GM18507 (cell line): ENCODE measurements at regions not wholly inside any gene's neighbourhood (a gene's known extent, or its start where the extent isn't known, plus 50 kb on each side); places are given as distances from the start of the nearest gene placed in this dataset.
"Not testable (repeated sequence)": the region's sequence is repeated elsewhere in the genome, so short reads cannot be mapped to it uniquely, and the experiment has no call there.

ENCODE experiments used
- DNase-seq: peaks from one replicate; pipeline ENCODE4 v3.0.0; 2011; ENCODE audit warnings: low read depth; ENCODE audit not compliant: insufficient read length; ENCODE audit errors: extremely low spot score
- FAIRE-seq: peaks from 2 replicates; lab custom pipeline; 2011; peaks lifted over from hg19 to GRCh38; lab: Jason Lieb, UNC

DNA sequence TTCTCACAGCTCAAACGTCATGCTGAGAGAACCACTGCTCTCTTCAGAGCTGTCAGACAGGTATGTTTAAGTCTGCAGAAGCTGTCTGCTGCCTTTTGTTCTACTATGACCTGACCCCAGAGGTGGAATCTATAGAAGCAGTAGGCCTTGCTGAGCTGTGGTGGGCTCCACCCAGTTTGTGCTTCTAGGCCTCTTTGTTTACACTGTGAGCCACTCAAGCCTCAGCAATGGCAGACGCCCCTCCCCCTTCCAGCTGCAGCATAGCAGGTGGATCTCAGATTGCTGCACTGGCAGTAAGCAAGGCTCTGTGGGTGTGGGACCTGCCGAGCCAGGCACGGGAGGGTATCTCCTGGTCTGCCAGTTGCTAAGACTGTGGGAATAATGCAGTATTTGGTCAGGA, 350.5 kb upstream of the EMCN start:
- FAIRE-seq, DNase-seq: not testable (repeated sequence)

DNA sequence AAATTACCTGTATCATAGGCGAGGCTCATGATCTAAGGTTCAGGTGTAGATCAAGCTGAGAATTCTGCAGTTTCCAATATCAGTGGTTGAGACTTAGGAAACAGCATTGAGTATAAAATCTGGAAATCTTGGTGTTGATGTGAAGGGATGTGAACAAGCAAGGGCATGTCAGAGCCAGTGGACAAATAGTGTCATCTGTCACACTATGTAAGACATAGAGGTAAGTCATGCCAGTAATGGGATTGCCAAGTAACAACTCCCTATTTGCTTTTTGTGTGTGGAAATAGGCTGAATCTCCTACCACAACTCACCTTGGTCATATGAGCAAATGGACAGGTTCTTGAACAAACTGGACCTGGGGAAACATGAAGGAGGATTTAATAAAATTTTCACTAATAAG, 334.5 kb upstream of the EMCN start:
- DNase-seq (no peak), FAIRE-seq (no peak)

DNA sequence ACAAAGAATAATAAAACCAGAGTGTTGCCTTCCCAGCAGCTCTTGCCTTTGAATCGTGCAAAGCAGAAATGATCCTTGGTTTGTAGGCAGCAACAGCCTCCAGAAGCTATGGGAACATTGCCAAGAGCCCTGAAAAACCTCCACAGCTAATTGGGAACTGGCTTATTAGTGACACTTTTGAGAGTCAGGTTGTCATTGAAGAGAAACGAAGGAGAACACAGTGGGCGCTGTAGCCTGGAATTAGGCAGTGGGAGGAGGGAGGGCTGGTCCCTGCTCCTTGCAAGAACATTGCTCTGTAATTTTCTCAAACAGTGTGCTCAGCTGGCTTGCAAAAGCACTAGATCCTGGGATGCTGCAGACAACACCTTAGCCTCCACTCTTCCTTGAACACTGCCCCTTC, 331.5 kb upstream of the EMCN start:
- no peak for DNase-seq
- FAIRE-seq, result no peak

DNA sequence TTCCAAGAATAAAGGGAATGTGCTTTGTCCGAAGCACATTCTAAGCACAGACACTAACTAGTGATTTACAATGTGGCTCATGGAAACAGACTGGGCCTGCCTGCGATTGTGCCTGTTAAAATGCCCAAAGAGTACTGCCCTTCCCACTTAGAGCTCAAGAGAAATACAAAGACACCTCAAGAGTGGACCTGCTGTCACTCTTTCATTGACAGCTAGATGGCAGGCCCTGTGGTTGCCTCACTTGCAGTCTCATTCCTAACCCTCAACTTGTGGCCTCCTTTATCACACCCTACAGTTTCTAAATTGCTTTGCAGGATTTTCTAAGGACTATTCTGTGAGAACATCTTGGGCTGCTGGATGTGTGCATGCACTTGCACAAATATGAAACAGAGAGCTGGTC, 331.0 kb upstream of the EMCN start:
- no peak for DNase-seq
- FAIRE-seq, result peak; percentile 24

DNA sequence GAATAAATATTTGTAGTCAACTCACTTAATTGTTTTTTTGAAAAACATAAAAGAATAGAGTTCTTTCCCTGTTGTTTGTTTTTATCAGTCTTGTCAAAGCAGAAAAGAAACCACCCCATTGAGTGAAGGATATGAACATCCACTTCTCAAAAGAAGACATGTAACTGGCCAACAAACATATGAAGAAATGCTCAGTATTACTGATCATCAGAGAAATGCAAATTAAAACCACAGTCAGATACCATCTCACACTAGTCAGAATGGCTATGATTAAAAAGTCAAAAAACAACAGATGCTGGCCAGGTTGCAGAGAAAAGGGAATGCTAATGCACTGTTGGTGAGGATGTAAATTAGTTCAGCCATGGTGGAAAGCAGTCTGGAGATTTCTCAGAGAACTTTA, 326.1 kb upstream of the EMCN start:
- FAIRE-seq (no peak), DNase-seq (no peak)

DNA sequence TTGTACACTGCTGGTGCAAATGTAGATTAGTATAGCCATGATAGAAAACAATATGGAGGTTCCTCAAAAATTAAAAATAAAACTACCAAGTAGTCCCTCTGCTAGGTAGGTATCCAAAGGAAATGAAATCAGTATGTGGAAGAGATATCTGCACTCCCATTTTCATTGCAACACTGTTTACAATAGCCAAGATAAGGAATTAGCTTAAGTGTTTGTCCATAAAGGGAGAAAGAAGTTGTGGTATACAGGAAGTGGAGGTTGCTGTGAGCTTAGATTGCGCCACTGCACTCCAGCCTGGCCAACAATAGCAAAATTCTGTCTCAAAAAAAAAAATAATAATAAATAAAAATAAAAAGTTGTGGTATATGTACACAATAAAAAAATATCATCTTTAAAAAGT, 325.0 kb upstream of the EMCN start:
- DNase-seq, result no peak
- FAIRE-seq, result no peak

DNA sequence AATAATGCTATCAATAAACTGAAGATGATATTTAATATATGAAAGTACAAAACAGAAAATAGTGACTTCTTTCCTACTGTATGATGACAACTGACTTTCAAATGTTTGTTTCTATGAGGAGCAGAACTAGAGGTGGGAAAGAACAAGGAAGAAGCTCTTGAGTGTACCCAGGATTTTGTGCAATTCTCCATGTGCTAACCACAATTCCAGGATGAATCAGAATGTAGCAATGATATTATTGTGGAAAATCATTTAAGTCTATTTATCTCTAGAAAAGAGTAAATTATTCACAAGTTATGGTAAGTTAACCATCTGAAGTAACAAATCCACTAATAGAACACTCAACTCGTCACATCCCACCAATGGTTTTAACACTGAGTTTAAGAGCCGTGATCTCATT, 324.1 kb upstream of the EMCN start:
- FAIRE-seq (no peak), DNase-seq (no peak)

DNA sequence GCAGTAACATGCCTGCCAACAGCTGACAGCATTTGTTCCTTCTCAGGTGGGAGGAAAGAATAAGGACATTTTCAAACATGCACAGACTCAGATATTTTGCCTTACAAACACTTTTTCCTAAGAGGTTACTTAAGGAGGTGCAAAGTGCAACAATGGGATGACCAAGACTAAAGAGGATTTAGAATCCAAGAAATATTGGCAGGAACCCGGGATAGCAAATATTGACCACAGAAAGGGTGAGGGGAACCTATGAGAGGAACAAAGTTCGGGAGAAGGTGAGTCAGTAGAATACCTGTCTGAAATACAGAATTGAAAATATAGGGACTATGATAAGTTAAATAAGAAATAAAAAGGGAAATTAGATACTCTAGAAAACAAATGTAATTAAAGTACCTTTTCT, 321.9 kb upstream of the EMCN start:
- FAIRE-seq, result no peak
- DNase-seq, result no peak

DNA sequence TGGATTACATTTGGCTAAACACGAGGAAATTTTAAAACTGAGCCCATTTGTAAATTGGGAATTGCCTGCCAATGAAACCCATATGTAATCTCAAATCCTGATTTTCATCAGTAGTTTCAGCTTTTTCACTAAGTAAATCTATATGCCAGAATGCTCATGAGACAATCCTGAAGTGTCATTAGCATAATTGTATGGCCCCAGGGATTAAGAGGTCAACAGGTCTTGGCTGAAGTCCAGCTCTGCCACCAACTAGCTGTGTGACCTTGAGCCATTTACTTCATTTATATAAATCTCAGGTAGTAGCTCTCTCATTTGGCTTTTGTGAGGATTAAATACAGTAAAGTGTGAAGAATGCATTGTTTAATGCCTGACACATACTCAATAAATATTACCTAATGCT, 320.5 kb upstream of the EMCN start:
- no peak for DNase-seq
- no peak for FAIRE-seq

DNA sequence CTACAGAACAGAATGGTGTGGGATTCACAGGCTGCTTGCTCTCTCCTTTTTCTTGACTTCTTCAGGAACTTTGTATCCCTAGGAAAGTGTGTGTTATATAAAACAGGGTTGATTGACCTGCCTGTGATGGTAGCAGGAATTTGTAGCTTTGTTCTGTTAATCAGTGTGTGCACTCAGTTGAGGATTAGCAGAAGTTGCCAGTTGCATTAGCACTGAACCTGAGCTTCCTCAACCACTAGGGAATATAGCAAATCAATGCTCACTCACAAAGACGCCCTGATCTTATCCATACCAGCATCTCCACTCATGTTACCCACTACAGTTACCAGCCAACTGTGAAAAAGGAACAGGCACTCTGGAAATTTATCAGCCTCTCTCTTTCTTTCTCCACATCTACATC, 319.1 kb upstream of the EMCN start:
- no peak for DNase-seq

DNA sequence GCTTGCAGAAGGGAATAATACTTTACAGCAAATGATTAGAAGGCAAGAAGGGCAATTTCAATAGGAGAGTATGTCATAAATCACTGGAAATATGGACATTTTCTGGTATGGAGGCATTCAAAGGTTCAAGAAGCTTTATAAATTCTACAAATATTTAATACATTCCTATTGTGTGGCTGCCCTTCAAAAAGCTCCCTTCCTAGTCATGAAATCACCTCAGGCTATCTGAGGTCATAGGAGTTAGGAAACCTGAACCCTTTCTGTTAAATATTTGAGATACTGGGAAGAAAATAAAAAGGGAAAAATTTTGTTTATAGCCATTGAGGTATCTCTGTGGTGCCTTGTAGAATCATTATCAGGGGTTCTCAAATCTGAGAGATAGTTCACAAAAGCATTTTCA, 316.8 kb upstream of the EMCN start:
- FAIRE-seq (no peak), DNase-seq (no peak)

More for the DNA sequence above, 319.1 kb upstream of the EMCN start:
- no peak for FAIRE-seq

DNA sequence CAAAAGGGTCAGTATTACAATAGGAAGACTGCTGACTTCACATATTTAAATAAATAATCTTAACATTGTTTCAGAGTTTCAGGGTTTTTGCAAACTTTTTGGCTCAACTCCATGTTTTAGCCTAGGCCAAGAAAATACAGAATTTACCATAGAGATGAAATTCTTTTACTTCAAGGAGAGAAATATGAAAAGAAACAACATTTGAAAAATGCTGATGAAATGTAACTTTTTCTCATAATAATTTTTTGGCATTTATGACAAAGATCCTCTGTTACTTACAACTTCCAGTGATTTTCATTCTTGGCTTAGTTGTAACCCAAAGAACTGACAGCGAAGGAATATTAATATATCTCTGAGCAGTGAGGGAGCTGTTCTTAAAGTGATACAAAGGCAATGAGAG, 316.1 kb upstream of the EMCN start:
- DNase-seq (no peak), FAIRE-seq (no peak)

DNA sequence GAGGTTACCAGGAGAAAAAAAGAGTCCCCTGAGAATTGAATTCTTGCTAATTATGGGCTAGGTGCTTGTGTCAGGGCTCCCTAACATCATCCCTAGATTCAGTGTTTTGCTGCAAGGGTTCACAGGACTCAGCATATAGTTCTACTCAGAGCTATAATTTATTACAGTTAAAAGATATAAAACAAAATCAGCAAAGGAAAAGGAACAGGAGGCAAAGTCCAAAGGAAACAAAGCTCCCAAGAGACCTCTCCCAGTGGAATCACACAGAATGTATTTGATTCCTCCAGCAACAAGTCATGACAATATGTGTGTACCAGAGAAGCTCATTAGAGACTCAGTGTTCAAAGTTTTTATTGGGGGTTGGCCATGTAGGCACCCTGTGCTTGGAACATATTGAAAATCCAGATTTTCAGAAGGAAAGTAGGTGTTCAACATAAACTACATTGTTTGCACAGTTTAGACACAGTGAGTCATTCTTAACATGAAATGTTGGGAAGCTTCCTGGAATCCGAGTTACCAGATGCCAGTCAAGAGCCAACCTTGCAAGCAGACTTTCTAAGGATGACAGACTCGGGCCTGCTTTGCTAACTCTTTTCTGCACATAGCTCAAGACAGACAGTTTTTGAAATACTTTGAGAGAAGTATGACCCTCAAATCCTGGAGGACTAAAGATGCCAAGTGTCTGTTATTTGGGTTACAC, 311.3 kb upstream of the EMCN start:
- no peak for FAIRE-seq
- DNase-seq, result no peak

DNA sequence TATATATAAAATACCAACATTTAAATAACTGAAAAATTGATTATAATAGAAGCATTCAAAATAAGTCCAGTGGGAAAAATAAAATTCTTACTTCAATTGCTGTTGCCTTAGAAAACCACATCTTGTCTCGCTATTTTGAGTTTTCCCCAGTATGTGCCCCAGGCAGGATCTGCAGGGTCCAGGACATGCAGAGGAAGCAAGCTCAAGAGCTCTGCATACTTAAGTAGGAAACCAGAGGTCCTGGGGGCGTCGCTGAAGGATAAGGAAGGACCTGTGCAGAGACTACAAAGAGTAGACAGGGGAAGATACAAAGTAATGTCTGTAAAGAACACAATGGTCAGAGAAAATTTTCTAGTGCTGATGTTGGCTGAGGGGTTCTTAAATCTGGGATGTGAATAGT, 310.5 kb upstream of the EMCN start:
- FAIRE-seq (no peak), DNase-seq (no peak)

DNA sequence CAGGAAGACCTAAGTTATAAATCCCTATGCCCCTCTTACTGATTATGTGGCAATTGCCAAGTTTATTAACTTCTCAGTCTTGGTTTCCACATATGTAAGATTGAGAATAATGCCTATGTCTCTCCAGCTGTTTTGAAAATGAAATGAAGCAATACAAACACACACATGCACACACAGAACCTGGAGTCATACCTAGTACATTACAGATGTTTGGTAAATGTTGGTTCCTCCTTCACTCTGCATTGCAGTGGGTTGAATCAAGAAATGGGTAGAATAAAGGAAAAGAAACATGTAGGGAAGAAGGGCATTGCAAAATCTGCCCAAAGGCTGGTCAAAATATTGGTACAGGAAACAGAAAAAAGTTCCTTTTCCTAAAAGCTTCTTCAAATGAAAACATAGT, 309.9 kb upstream of the EMCN start:
- DNase-seq, result no peak
- no peak for FAIRE-seq

DNA sequence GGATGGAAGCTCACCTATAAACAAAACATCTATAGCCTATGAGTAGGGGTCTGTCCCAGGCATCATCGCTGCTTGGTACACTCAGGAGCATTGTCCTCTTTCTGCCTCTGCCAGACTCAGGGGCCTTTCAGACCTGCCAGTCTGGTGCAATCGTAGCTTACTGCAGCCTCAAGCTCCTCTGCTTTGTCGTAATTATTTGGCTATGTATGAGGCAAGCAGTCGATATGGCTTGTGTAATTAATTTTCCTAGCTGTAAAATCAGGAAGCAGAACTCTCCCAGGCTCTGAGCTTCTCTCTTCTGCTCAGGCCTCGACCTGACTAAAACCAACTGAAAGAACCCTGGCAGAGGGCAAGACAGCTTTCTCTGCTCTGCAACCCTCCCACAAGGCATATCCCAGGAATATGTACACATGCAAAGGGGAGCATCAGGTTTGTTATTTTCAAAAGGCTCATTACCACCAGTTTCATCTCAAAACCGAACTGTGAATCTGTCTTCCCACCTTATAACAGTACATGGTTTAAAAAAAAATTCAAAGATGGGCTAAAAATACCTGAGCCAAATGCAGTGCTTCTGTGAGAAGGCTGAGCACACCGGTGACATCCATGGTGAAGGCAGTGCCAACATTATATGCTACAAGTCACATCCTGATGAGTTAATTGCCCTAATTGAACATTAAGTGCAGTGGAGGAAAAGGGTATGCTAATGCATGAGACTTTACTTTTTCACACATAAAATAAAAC, 309.2 kb upstream of the EMCN start:
- DNase-seq, result no peak
- FAIRE-seq, result no peak

DNA sequence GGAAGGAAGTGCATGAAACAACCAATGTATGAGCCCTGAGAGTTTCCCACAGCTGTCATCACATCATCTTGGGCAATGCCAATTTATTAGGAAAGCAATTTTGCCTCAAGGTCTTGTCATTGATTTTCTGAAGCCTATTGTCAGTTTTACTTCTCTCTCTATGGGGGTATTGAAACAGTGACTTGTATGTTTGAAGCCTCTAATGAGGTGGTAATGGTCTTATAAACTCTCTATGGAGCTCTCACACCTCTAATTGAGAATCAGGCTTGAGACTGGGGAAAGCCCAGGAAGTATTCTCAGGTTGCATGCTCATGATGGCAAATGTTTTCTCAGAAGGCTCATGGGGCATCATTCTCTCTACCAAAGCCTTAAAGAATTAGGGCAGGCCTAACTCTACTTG, 308.2 kb upstream of the EMCN start:
- DNase-seq, result no peak
- FAIRE-seq, result no peak

DNA sequence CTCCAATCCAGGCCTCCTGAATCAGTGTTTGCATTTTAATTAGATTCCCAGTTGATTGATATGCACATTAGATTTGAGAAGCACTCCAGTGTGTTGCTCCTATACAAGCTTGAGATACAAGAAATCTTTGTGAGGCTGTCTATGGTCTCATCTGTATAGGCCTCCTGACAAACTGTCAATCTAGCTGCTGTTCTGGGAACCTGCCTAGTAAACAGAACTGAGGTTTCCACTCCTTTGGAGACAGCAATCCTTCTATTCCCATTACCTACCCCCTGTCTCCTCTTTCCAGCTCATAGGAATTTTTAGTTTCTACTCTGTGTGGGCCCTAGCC, 306.1 kb upstream of the EMCN start:
- no peak for FAIRE-seq
- DNase-seq, result no peak

DNA sequence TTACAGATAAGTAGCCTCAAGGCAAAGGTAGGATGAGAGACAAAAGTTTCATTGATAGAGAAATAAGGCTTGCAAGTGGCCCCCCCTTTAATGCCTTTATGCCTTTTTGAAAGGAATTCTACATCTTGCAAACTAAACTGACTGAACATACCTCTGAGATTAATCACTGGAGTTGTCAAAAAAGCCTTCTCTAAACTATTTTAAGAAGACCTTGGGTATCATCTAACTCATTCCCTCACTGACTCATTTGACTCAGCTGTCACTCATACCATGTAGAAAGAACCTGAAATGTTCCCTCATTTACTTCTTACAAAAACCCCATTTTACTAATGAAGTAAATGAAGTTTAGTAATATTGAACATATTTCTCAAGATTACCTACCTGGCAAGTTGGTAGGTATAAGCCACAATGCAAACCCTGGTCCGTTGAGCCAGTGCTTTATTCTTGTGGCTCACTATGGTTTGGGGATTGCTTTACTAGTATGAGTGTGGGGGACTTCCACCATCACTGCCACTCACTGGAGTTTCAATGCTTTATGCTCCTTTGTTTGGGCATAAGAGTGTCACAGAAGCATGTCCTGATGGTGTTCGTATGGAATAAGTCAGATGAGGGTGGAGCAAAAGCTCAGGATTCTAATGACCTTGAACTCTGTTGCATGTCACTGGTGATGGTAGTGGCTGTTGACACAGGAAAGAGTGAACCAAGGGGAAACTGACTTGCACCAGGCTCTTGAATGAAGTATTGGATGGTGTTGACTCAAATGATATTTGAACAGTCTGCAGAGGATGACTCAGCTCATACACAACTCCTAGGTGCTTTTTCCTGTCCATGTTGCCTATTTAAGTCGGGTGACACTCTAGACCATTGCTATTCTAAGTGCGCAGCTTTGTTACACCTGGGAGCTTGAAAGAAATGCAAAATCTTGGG, 305.5 kb upstream of the EMCN start:
- DNase-seq, result no peak
- FAIRE-seq, result peak; percentile 69

DNA sequence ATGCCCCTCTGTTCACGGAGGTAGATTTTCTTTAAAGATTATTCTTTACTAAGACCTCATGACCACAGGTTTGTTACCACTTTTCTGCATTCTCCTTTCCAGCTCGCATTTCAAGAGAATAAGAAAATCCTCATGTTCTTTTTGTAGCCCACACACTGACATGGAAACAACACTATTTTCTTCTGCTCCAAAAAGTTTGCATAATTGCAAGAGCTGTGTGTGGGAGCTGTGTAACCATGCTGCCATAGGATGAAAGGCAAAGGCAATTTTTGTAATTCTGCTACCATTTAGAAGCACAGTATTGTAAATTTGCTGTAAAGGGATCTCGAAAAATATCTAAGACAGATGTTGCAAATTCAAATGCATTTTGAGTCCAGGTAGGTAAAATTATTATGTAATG, 302.4 kb upstream of the EMCN start:
- DNase-seq, result no peak
- no peak for FAIRE-seq

DNA sequence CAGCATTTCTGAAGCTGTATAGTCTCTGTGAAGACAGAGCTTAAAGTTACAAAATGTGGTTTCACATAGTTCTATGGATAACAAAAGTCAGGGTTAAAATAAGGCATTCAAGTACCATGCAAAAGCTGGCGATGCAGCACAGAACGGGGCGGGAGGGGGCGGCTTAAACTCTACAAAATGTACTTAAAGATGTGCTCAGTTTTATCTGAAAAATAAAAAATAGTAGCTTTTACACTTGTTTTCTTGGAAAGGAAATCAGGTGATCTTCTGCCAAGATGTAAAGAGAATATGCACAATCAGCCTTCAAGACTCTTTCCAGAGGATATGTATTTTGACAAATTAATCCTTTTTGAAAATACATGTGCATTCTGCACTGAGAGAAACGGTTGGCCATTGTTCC, 301.7 kb upstream of the EMCN start:
- no peak for DNase-seq
- no peak for FAIRE-seq
